HEK293T (cell line): ENCODE measurements at regions not wholly inside any gene's neighbourhood (a gene's known extent, or its start where the extent isn't known, plus 50 kb on each side); places are given as distances from the start of the nearest gene placed in this dataset.
"Not testable (repeated sequence)": the region's sequence is repeated elsewhere in the genome, so short reads cannot be mapped to it uniquely, and the experiment has no call there.

ENCODE experiments used
- ARNT ChIP-seq: fragments of 450-650 bp; IDR thresholded peaks from 2 replicates; pipeline ENCODE4 v1.6.1; 2017; ENCODE audit warnings: mild to moderate bottlenecking
- BHLHE40 ChIP-seq: fragments of 450-650 bp; IDR thresholded peaks from 2 replicates; pipeline ENCODE4 v1.6.1; 2016; ENCODE audit warnings: mild to moderate bottlenecking, moderate library complexity, borderline replicate concordance
- ELF4 ChIP-seq: fragments of 450-650 bp; IDR thresholded peaks from 2 replicates; pipeline ENCODE4 v1.6.1; 2017; ENCODE audit warnings: antibody characterized with exemption
- FOXA1 ChIP-seq: fragments of 450-650 bp; IDR thresholded peaks from 2 replicates; pipeline ENCODE4 v1.6.1; 2016; ENCODE audit warnings: mild to moderate bottlenecking
- FOXK2 ChIP-seq: fragments of 450-650 bp; IDR thresholded peaks from 2 replicates; pipeline ENCODE4 v1.6.1; 2016; ENCODE audit warnings: mild to moderate bottlenecking
- HDGF ChIP-seq: fragments of 450-650 bp; IDR thresholded peaks from 2 replicates; pipeline ENCODE4 v1.6.1; 2017; ENCODE audit warnings: antibody characterized with exemption, borderline replicate concordance
- L3MBTL2 ChIP-seq: fragments of 450-650 bp; conservative IDR thresholded peaks from 2 replicates; pipeline ENCODE4 v1.6.1; 2016; ENCODE audit warnings: mild to moderate bottlenecking
- NFRKB ChIP-seq: fragments of 450-650 bp; IDR thresholded peaks from 2 replicates; pipeline ENCODE4 v1.6.1; 2016; ENCODE audit warnings: mild to moderate bottlenecking, moderate library complexity
- SP1 ChIP-seq: fragments of 450-650 bp; IDR thresholded peaks from 2 replicates; pipeline ENCODE4 v1.6.1; 2017
- SUZ12 ChIP-seq: fragments of 450-650 bp; IDR thresholded peaks from 2 replicates; pipeline ENCODE4 v1.6.1; 2016; ENCODE audit warnings: mild to moderate bottlenecking
- ZNF384 ChIP-seq: fragments of 450-650 bp; IDR thresholded peaks from 2 replicates; pipeline ENCODE4 v1.6.1; 2016
- TF ChIP-seq, protein P1 (sequence below): fragments of 450-650 bp; IDR thresholded peaks from 2 replicates; pipeline ENCODE4 v1.6.1; 2016

- TF ChIP-seq ZNF384, ELF4, BHLHE40, SUZ12, L3MBTL2, FOXK2, HDGF, FOXA1, SP1, NFRKB, ARNT: not testable (repeated sequence)
- TF ChIP-seq, protein P1, sequence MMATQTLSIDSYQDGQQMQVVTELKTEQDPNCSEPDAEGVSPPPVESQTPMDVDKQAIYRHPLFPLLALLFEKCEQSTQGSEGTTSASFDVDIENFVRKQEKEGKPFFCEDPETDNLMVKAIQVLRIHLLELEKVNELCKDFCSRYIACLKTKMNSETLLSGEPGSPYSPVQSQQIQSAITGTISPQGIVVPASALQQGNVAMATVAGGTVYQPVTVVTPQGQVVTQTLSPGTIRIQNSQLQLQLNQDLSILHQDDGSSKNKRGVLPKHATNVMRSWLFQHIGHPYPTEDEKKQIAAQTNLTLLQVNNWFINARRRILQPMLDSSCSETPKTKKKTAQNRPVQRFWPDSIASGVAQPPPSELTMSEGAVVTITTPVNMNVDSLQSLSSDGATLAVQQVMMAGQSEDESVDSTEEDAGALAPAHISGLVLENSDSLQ: not testable (repeated sequence)
Observed at GRCh38 chr21:7853836-7854235, 2667.5 kb upstream of the TPTE start.
